HG03354 (cell line): ENCODE measurements at regions not wholly inside any gene's neighbourhood (a gene's known extent, or its start where the extent isn't known, plus 50 kb on each side); places are given as distances from the start of the nearest gene placed in this dataset.

Source experiments
- ATAC-seq: cut with Tn5 transposase; IDR thresholded peaks from one replicate; pipeline ENCODE4 v1.9.1; 2021; ENCODE audit warnings: mild to moderate bottlenecking; ENCODE audit not compliant: unreplicated experiment, poor library complexity, severe bottlenecking

DNA sequence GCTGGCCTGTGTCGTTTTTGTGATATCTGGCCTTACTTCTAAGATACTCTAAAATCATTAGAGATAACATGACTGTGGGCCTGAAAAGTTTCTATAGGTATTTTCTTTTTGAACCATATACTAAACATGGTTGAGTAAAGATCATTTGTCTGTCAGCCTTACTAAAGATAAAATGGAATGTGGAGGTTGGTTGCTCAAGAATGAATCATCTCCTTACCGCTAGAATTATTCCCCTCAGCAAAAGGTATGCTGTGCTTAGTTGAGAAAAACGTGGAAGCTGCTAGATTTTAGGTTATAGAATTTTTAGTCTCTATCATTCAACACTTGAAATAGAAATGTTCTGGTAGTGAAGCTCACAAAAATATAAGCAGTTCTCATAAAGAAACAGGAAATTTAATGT is 407.3 kb downstream of the AEBP2 start:
- ATAC-seq = no peak

DNA sequence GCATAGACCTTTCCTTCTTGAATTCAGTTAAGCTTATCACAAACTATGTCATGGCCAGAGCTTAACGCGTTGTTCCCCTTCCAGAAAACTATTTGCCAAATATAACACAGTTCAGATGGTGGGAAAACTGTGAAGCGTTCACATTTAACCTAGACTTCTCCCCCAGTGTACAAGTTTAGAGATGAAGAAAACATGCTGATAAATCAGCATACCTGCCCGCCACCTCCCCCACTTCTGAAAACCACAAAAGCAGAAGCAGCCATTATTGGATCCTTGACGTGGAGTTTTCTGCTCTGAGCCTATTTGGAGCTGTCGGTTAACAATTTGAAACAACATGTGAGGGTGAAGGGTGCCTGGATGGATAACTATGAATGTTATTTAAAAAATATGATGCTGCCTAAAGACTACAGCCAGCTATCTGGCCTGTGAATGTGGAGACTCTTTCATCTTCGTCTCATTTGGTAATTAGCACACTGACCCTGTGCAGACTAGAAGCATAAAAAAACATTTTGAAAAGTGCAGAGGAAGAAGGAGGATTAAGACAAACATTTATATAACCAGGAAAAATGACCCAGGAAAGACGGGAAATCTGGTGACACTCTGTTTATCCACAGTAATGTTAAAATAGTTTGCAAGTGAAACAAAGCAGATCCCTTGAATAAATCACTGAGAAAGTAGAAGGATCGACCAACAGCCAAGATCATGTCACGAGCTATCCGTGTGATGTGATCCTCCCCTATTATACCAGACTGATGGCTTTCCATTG is 408.2 kb downstream of the AEBP2 start:
- no peak for ATAC-seq

DNA sequence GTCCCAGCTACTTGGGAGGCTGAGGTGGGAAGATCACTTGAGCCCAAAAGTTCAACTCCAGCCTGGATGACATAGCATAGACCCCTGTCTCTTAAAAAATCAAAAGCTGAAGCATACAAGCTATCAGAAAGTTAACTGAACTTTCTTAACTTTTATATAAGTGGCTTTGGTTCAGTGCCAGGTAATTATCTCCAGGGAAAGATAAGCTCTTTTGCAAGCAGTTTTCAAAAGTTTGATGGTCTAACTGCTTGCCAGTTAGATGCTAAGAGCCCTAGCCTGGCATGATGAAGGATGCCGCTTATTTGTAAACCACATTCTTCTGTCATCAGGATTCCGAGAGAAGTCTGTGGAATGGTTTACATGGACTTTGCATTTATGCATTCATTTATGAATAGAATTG is 409.1 kb downstream of the AEBP2 start:
- no peak for ATAC-seq

GRCh38 chr12:19849208-19849607 is 409.9 kb downstream of the AEBP2 start:
- no peak for ATAC-seq

DNA sequence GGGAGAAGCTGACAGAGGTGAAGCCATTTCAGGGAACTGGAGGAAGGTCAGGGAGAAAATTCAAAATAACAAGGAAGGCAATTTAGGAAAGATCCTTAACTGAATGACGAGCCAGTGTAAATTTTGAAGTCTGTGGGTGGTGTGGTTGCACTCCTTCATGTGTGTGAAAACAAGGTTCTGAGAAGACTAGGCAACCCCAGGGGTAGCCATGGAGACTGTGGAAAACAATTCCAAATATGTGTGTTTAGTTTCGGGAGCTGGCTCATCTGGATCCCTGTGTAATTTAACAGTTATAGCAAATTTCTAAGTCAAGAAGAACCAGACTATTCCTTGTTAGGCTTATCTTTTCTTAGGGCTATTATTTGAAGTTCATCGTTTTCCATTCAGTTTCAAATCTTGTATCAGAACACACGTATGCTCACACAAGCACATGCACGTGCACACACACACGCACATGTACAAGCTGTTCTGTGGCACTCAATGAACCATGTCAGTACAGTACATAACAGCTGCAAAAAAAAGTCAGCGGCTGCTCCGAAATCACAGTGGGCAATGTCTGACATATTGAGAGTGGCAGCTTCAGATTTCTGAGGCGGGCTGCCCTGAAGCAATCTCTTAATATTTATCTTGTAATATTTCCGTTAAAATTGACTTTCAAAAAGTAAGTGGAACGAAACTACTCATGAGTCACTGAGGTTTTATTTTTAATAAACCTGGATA is 411.2 kb downstream of the AEBP2 start:
- ATAC-seq = no peak

DNA sequence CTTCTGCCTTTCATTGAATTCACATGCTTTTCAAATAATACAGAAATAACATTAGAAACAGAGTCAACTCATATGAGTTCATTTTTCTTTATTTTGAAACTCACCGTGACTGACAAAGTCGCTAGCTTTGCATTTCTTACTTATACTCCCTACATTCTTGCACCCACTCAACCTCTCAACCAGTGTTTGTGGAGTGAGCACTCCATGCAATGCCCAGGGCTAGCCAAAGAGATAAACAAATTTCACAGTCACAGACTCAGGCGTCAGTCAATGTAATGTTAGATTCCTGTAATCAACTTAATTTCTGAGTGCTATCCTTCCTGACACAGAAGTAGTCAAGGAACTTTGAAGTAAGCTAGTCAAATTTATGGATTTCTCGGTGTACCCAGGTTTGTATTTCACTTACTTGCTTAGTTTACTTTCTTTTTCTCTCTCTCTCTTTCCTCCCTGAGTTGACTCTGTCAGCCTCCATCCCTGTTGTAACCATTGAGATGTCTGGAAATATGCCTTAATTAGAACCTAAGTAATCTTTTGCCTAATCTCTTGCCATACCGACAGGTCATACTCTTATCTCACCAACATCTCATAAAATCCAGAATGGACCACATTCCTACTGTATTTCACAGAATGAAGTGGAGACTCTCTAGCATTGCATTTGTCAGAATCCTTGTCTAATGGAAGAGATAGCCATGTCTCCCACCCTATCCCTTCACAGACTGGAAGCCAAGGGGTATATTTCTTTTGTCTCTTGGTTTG is 413.0 kb downstream of the AEBP2 start:
- no peak for ATAC-seq

DNA sequence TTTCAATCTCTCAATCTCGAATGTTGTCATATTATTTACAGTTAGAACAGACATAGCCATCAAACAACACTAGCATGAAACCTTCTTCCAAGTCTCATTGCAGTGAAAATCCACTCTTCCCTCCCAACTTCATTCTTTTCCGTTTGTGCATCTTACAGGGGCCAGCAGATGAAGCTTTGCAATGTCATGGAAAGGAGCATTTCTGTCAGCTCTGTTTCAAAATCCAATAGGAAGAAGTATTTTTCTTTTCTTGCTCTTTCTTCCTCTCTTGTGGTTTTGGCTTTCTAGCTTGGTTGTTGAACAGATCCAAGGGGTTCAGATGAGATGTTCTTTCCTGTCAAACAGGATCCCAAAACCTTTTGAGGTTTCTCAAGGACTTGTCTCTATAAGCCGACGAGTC is 416.6 kb downstream of the AEBP2 start:
- no peak for ATAC-seq

GRCh38 chr12:19856389-19856788 is 417.1 kb downstream of the AEBP2 start:
- ATAC-seq = no peak

GRCh38 chr12:19857204-19857603 is 417.9 kb downstream of the AEBP2 start:
- no peak for ATAC-seq

DNA sequence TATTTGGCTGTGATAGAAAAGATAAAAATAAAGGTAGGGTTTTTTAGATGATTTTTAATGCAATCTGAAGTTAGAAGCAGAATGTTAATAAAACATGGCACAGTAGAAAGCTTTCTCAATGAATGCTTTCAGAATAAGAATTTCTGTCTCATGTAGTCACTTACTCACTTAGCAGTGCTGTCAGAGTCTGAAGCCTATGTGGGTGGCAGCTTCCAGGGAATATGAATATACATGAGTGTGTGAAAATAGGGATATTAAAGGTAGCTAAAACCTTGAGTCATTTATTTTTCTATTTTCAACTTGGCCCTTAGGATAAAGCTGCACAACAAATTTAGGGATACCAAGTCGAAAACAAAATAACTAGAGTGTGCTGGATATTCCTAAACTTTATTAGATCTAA is 427.9 kb downstream of the AEBP2 start:
- no peak for ATAC-seq

DNA sequence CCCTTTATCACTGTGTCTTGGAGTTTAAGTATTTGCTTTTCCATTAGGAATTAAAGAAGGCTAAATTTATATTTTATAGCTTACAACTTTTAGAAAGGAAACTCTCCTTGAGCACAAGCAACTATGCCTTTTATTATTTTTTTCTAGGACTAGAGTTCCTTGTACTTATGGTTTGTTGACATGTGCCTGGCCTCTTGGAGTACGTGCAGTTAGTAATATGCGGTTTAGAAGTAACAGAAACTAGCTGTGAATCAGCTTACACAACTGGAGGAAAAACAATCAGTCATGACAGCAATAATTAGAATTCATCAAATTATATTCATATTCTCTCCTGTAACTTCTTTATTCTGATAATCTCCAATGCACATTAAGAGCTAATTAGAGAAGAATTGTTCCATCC is 428.7 kb downstream of the AEBP2 start:
- no peak for ATAC-seq

- no peak for ATAC-seq
Measured at GRCh38 chr12:19869413-19869812, 430.1 kb downstream of the AEBP2 start.

- no peak for ATAC-seq
Measured at GRCh38 chr12:19872621-19873540, 433.6 kb downstream of the AEBP2 start.

DNA sequence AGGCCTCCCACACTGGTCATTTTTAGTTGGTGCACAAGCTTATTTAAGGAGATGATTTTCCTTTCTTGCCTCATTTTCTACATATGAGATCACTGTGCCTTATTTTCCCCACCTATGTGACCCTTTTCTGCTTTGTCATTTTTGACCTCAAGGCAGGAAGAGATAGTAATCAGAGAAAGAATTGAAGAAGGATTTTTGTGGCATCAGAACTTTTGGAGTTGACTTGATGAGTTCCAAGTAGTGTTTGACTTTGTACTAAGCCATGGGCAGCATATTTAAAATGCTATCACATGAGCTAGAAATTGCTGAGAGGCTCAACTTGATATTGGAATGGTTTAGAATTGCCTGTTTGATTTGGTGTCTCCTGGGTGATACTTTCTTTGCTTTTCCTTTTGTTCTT is 440.8 kb downstream of the AEBP2 start:
- ATAC-seq = no peak

DNA sequence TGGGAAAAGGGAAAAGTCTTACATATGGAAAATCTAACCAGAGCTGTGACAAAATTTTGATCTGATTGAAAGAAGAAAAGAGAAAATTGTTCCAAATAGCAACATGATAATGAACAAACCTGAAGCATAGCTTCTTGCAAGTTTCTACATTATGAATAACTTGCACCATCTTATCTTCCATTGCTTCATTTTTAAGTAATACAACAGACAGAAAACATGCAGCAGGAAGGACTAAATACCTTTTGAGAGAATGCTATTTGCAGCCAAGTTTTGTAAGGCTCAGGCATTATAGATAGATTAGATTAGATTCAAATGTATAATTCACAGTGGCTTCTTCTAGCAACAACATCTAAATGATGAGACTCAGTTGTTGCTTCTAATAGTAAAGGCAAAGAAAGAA is 441.4 kb downstream of the AEBP2 start:
- no peak for ATAC-seq

DNA sequence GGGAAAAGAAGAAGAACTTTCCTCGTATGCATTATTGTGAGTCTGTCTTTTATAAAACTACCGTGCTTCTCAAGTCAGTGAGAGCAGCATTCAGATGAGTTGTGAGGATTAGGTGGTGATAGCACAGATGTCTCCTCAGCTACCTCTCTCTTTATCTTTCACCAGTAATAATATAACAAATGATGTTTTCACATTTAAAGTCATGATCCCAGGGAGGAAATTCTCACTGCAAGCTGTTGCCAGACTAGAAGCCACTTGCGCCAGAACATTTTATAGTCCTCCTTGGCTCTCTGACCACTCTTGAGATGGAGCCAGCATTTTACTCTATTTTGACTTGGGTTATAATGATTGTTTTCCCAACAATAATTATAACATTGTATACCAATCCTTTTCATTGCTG is 443.1 kb downstream of the AEBP2 start:
- ATAC-seq = no peak

- ATAC-seq = no peak
Measured at GRCh38 chr12:19884021-19884492, 444.8 kb downstream of the AEBP2 start.

DNA sequence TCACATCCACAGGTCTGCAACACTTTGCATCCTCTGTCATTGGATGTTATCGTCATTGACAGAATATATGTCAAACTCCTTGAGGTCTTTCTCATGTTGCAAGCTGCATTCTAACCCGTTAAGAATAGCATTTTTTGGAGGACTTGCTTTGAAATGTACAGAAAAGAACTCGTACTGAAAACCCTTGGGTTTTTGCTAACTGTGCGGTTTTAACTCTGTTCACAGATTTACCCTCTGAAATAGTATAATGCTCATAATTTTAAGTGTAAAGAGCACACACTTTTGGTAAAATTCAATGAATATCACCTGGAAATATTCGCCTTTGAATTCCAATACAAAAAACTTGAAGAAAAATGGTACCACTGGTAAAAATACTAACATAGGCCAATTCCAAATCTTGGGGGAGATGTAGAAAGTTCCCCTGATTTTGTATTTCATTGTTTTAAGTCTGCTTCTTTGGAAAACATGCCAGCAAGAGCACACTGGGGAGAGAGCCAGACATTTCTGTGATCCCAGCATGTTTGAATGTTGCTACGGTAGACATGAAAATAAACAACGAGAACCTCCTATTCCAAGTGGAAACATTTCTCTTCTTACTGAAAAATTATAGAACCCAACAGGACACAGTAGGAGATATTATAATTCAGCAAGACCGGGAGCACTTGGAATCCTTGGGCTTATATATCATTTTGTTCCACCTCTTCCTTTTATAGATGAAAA is 446.0 kb downstream of the AEBP2 start:
- ATAC-seq = no peak

GRCh38 chr12:19886065-19886464 is 446.8 kb downstream of the AEBP2 start:
- ATAC-seq = no peak
